Peyer's patch (tissue), 4 donors: ENCODE measurements at regions not wholly inside any gene's neighbourhood (a gene's known extent, or its start where the extent isn't known, plus 50 kb on each side); places are given as distances from the start of the nearest gene placed in this dataset.
"Not testable (repeated sequence)": the region's sequence is repeated elsewhere in the genome, so short reads cannot be mapped to it uniquely, and the experiment has no call there.

Experiments
- POLR2A ChIP-seq, 2 donors: fragments of 450-650 bp; IDR thresholded peaks; one replicate each; pipeline ENCODE4 v1.5.1; 2017; ENCODE audit warnings: antibody characterized with exemption in 2 of 2, mild to moderate bottlenecking in 2 of 2, moderate library complexity in 2 of 2
- TF ChIP-seq, protein P1 (sequence below), 6 experiments: fragments of 450-650 bp in 4 of 6; fragments of 200-600 bp in 2 of 6; sonication (generic) in 1 of 6; IDR thresholded peaks; one replicate each; pipeline ENCODE4 v1.5.1; 2017 to 2019; ENCODE audit warnings: antibody characterized with exemption in 6 of 6, mild to moderate bottlenecking in 3 of 6, moderate library complexity in 1 of 6

DNA sequence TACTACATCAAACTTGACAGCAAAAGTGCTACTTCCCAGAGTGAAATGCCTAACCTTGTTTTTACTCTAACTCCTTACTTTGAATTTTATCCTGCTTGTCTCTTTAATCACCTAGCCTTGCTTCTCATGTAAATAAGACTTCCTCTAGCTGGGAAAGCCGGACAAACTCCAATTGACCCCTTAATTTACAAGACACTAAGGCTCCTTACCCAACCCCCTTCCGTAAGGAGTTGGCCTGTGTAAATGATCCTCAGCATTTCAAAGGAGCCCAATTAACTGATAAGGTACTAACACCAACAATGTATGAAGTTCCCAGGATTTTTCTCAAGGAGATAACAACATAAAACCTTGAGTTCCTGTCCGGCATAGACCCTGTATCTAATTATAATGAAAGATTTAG, 1728.4 kb downstream of the BRINP3 start:
- TF ChIP-seq, protein P1, sequence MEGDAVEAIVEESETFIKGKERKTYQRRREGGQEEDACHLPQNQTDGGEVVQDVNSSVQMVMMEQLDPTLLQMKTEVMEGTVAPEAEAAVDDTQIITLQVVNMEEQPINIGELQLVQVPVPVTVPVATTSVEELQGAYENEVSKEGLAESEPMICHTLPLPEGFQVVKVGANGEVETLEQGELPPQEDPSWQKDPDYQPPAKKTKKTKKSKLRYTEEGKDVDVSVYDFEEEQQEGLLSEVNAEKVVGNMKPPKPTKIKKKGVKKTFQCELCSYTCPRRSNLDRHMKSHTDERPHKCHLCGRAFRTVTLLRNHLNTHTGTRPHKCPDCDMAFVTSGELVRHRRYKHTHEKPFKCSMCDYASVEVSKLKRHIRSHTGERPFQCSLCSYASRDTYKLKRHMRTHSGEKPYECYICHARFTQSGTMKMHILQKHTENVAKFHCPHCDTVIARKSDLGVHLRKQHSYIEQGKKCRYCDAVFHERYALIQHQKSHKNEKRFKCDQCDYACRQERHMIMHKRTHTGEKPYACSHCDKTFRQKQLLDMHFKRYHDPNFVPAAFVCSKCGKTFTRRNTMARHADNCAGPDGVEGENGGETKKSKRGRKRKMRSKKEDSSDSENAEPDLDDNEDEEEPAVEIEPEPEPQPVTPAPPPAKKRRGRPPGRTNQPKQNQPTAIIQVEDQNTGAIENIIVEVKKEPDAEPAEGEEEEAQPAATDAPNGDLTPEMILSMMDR (IDR thresholded peaks at IDR 0.05), result not testable (repeated sequence)
- TF ChIP-seq POLR2A (IDR thresholded peaks at IDR 0.05), result not testable (repeated sequence)
